ENCODE measurements at regions not wholly inside any gene's neighbourhood (a gene's known extent, or its start where the extent isn't known, plus 50 kb on each side); places are given as distances from the start of the nearest gene placed in this dataset.

GRCh38 chr1:234963904-234964702 lies 164.5 kb downstream of the TOMM20 start (continued):
- no peak for TF ChIP-seq ZNF768 (CRISPR knock-in tag; IDR thresholded peaks at IDR 0.05)
- TF ChIP-seq RNF219 (CRISPR knock-in tag; IDR thresholded peaks at IDR 0.05): 0 out of 2 replicates have a peak, but pooled peaks have one; percentile 1
- no peak for TF ChIP-seq ZNF503 (CRISPR knock-in tag; IDR thresholded peaks at IDR 0.05)
- TF ChIP-seq ZNF598 (CRISPR knock-in tag; IDR thresholded peaks at IDR 0.05; ENCODE audit: borderline replicate concordance): no peak
- TF ChIP-seq IKZF5 (CRISPR knock-in tag; IDR thresholded peaks at IDR 0.05): peak; percentile 40; the same call in 1 of the 2 replicates
- no peak for TF ChIP-seq KAT7 (CRISPR knock-in tag; IDR thresholded peaks at IDR 0.05; ENCODE audit: borderline replicate concordance)
- TF ChIP-seq ARNT (IDR thresholded peaks at IDR 0.05): no peak
- TF ChIP-seq ZKSCAN8 (CRISPR knock-in tag; IDR thresholded peaks at IDR 0.05; ENCODE audit: borderline replicate concordance): peak; percentile 80
- TF ChIP-seq POLR2A (IDR thresholded peaks at IDR 0.05; ENCODE audit: insufficient read depth in 1 of 2, low read depth in 2 of 2, low read length in 2 of 2): peak in 1 of 2 experiments; percentile 51; a peak in 2 of 4 replicates
- TF ChIP-seq MEIS2 (CRISPR knock-in tag; IDR thresholded peaks at IDR 0.05): peak; percentile 75; the same call in 1 of the 2 replicates
- TF ChIP-seq HCFC1 (IDR thresholded peaks at IDR 0.05; ENCODE audit: low read depth, low read length): no peak
- 0 out of 2 replicates have a peak, but pooled peaks have one; percentile 6 for TF ChIP-seq ZNF772 (CRISPR knock-in tag; IDR thresholded peaks at IDR 0.05)
- peak; percentile 59; the same call in 1 of the 2 replicates for TF ChIP-seq ZNF292 (CRISPR knock-in tag; IDR thresholded peaks at IDR 0.05; ENCODE audit: borderline replicate concordance, low read depth)
- TF ChIP-seq ZNF629 (CRISPR knock-in tag; conservative IDR thresholded peaks at IDR 0.05): peak; percentile 100
- peak; percentile 48; the same call in 1 of the 2 replicates for TF ChIP-seq CSRNP1 (CRISPR knock-in tag; IDR thresholded peaks at IDR 0.05)
- TF ChIP-seq MTA3 (CRISPR knock-in tag; IDR thresholded peaks at IDR 0.05): no peak
- no peak for TF ChIP-seq ZNF597 (CRISPR knock-in tag; IDR thresholded peaks at IDR 0.05)
- TF ChIP-seq CENPX (CRISPR knock-in tag; IDR thresholded peaks at IDR 0.05): no peak
- no peak for TF ChIP-seq SNRNP70 (IDR thresholded peaks at IDR 0.05; ENCODE audit: low read depth, low read length)
- peak; percentile 26; the same call in 1 of the 2 replicates for TF ChIP-seq ZNF644 (CRISPR knock-in tag; IDR thresholded peaks at IDR 0.05; ENCODE audit: low read depth)
- peak; percentile 19; the same call in 1 of the 2 replicates for TF ChIP-seq ZNF460 (CRISPR knock-in tag; IDR thresholded peaks at IDR 0.05; ENCODE audit: borderline replicate concordance)
